Left lung (tissue), 4 donors: ENCODE measurements at regions not wholly inside any gene's neighbourhood (a gene's known extent, or its start where the extent isn't known, plus 50 kb on each side); places are given as distances from the start of the nearest gene placed in this dataset.

Experiments
- ATAC-seq: fragments of 200-7000 bp; cut with Tn5 transposase; one replicate; pipeline ENCODE4 v1.9.1; 2020; ENCODE audit warnings: moderate library complexity
- DNase-seq, 4 donors: peaks; one replicate each; pipeline ENCODE4 v3.0.0-alpha.2; 2013 to 2020
- H3K27ac ChIP-seq, 2 donors: fragments of 200-600 bp; sonication (generic) in 1 of 2; one replicate each; pipeline versions ENCODE4 v1.5.0 to v1.8.0; 2020 to 2021
- H3K27me3 ChIP-seq, 2 donors: fragments of 200-600 bp; sonication (generic) in 1 of 2; one replicate each; pipeline versions ENCODE4 v1.5.0 to v1.8.0; 2020 to 2021
- H3K36me3 ChIP-seq, 2 donors: fragments of 200-600 bp; sonication (generic) in 1 of 2; one replicate each; pipeline versions ENCODE4 v1.5.0 to v1.8.0; 2020 to 2021
- H3K4me1 ChIP-seq, 2 donors: fragments of 200-600 bp; one replicate each; pipeline ENCODE4 v1.8.0; 2021
- H3K4me3 ChIP-seq, 2 donors: fragments of 200-600 bp; sonication (generic) in 1 of 2; one replicate each; pipeline versions ENCODE4 v1.5.0 to v1.8.0; 2020 to 2021; ENCODE audit warnings: mild to moderate bottlenecking in 1 of 2
- H3K9me3 ChIP-seq, 2 donors: fragments of 200-600 bp; sonication (generic) in 1 of 2; one replicate each; pipeline versions ENCODE4 v1.5.0 to v1.8.0; 2020 to 2021
- CTCF ChIP-seq, 2 donors: fragments of 200-600 bp; sonication (generic) in 1 of 2; IDR thresholded peaks; one replicate each; pipeline versions ENCODE4 v1.5.0 to v1.8.0; 2021; ENCODE audit warnings: antibody characterized with exemption in 2 of 2
- intact Hi-C, 2 donors: fragments of 100-400 bp; cut with DNase I; formaldehyde crosslinking; loops; one replicate each; pipeline versions ENCODE4 v1.11.2 to v1.14.2; 2022
- microRNA-seq, 2 donors: library from miRNA; unstranded; fragments of <30 nt; microRNA quantifications; one replicate each; pipeline ENCODE4, GENCODE V29; 2019
- donor health status: DM: no; HTN: yes; CAD: no.
- donor health status: DM: no; HTN: no; CAD: no.

GRCh38 chr1:37423810-37424209, 50.6 kb upstream of the ZC3H12A start:
- intact Hi-C loops = no loop called here
- TF ChIP-seq CTCF (IDR thresholded peaks at IDR 0.05) = no peak
- no peak overlapping the region for H3K27ac ChIP-seq
- H3K4me3 ChIP-seq = no peak overlapping the region
- no peak for ATAC-seq
- peaks cover 0 to 16% of the 10 kb centered on the region in 2 donors for H3K27me3 ChIP-seq
- DNase-seq = no peak
- H3K9me3 ChIP-seq = no peaks in the 10 kb centered on the region
- H3K36me3 ChIP-seq = no peaks in the 10 kb centered on the region
- no peaks in the 10 kb centered on the region for H3K4me1 ChIP-seq

- no peak overlapping the region for H3K4me3 ChIP-seq
- H3K27ac ChIP-seq = no peak overlapping the region
These were observed 49.9 kb upstream of the ZC3H12A start for GRCh38 chr1:37424523-37424922.

More at GRCh38 chr1:37424523-37424922, 49.9 kb upstream of the ZC3H12A start:
- Histone ChIP-seq H3K36me3 (no peaks in the 10 kb centered on the region), H3K4me1 (no peaks in the 10 kb centered on the region), H3K9me3 (no peaks in the 10 kb centered on the region), H3K27me3 (peaks cover 0 to 22% of the 10 kb centered on the region in 2 donors)
- intact Hi-C loops = no loop called here
- ATAC-seq = no peak
- TF ChIP-seq CTCF (IDR thresholded peaks at IDR 0.05) = no peak
- DNase-seq = no peak

Small RNAs in the stretch of these regions (microRNA-seq; reads per million reads assigned to microRNA genes)
- gene MIR4255 = 0 reads per million in 2 donors
